ENCODE measurements at regions not wholly inside any gene's neighbourhood (a gene's known extent, or its start where the extent isn't known, plus 50 kb on each side); places are given as distances from the start of the nearest gene placed in this dataset.
"Not testable (repeated sequence)": the region's sequence is repeated elsewhere in the genome, so short reads cannot be mapped to it uniquely, and the experiment has no call there.

GRCh38 chr2:2738276-2738675, 407.2 kb upstream of the MYT1L start:
- DNase-seq (ENCODE audit: insufficient read length, low spot score) (no peak), FAIRE-seq (no peak)

- DNase-seq (ENCODE audit: insufficient read length, low spot score) (no peak), FAIRE-seq (no peak)
Observed at GRCh38 chr2:2735041-2735440, 404.0 kb upstream of the MYT1L start.

- no peak for FAIRE-seq
- no peak for DNase-seq (ENCODE audit: insufficient read length, low spot score)
Observed at GRCh38 chr2:2734308-2734707, 403.2 kb upstream of the MYT1L start.

GRCh38 chr2:2733818-2734217, 402.7 kb upstream of the MYT1L start:
- no peak for FAIRE-seq

GRCh38 chr2:2732331-2733119, 401.4 kb upstream of the MYT1L start:
- DNase-seq (ENCODE audit: insufficient read length, low spot score) (no peak), FAIRE-seq (no peak)

More at GRCh38 chr2:2733818-2734217, 402.7 kb upstream of the MYT1L start:
- DNase-seq (ENCODE audit: insufficient read length, low spot score), result no peak

GRCh38 chr2:2731816-2732284, 400.8 kb upstream of the MYT1L start:
- DNase-seq (ENCODE audit: insufficient read length, low spot score), result no peak
- FAIRE-seq, result no peak

GRCh38 chr2:2731101-2731815, 400.2 kb upstream of the MYT1L start:
- no peak for FAIRE-seq

GRCh38 chr2:2730301-2730833, 399.3 kb upstream of the MYT1L start:
- no peak for FAIRE-seq

More at GRCh38 chr2:2731101-2731815, 400.2 kb upstream of the MYT1L start:
- DNase-seq (ENCODE audit: insufficient read length, low spot score), result no peak

GRCh38 chr2:2729246-2729645, 398.2 kb upstream of the MYT1L start:
- no peak for DNase-seq (ENCODE audit: insufficient read length, low spot score)
- FAIRE-seq, result no peak

More at GRCh38 chr2:2730301-2730833, 399.3 kb upstream of the MYT1L start:
- no peak for DNase-seq (ENCODE audit: insufficient read length, low spot score)

GRCh38 chr2:2728635-2729034, 397.6 kb upstream of the MYT1L start:
- no peak for DNase-seq (ENCODE audit: insufficient read length, low spot score)

GRCh38 chr2:2727876-2728511, 396.9 kb upstream of the MYT1L start:
- FAIRE-seq (no peak), DNase-seq (ENCODE audit: insufficient read length, low spot score) (no peak)

More at GRCh38 chr2:2728635-2729034, 397.6 kb upstream of the MYT1L start:
- FAIRE-seq, result no peak

GRCh38 chr2:2726163-2726562, 395.1 kb upstream of the MYT1L start:
- no peak for DNase-seq (ENCODE audit: insufficient read length, low spot score)
- FAIRE-seq, result no peak

- FAIRE-seq (no peak), DNase-seq (ENCODE audit: insufficient read length, low spot score) (no peak)
Observed at GRCh38 chr2:2723064-2723463, 392.0 kb upstream of the MYT1L start.

GRCh38 chr2:2721296-2721835, 390.3 kb upstream of the MYT1L start:
- DNase-seq (ENCODE audit: insufficient read length, low spot score) (no peak), FAIRE-seq (no peak)

- FAIRE-seq; DNase-seq (ENCODE audit: insufficient read length, low spot score): not testable (repeated sequence)
Observed at GRCh38 chr2:2720806-2721205, 389.7 kb upstream of the MYT1L start.

GRCh38 chr2:2720351-2720750, 389.3 kb upstream of the MYT1L start:
- DNase-seq (ENCODE audit: insufficient read length, low spot score), result no peak
- FAIRE-seq, result no peak

- FAIRE-seq (no peak), DNase-seq (ENCODE audit: insufficient read length, low spot score) (no peak)
Observed at GRCh38 chr2:2719781-2720180, 388.7 kb upstream of the MYT1L start.

GRCh38 chr2:2719015-2719414, 387.9 kb upstream of the MYT1L start:
- FAIRE-seq, result no peak

GRCh38 chr2:2717406-2717805, 386.3 kb upstream of the MYT1L start:
- DNase-seq (ENCODE audit: insufficient read length, low spot score) (no peak), FAIRE-seq (no peak)

More at GRCh38 chr2:2719015-2719414, 387.9 kb upstream of the MYT1L start:
- DNase-seq (ENCODE audit: insufficient read length, low spot score), result no peak

GRCh38 chr2:2716771-2717170, 385.7 kb upstream of the MYT1L start:
- FAIRE-seq, result no peak

More at GRCh38 chr2:2716771-2717170, 385.7 kb upstream of the MYT1L start:
- DNase-seq (ENCODE audit: insufficient read length, low spot score), result no peak

Measured in GM19239 (cell line).